Retina (tissue), 1 donor: ENCODE measurements at regions not wholly inside any gene's neighbourhood (a gene's known extent, or its start where the extent isn't known, plus 50 kb on each side); places are given as distances from the start of the nearest gene placed in this dataset.

Experiments
- DNase-seq: peaks from one replicate; pipeline ENCODE4 v3.0.0-alpha.2; 2016

GRCh38 chr13:31930490-31930889 is 101.1 kb upstream of the FRY start:
- no peak for DNase-seq

DNA sequence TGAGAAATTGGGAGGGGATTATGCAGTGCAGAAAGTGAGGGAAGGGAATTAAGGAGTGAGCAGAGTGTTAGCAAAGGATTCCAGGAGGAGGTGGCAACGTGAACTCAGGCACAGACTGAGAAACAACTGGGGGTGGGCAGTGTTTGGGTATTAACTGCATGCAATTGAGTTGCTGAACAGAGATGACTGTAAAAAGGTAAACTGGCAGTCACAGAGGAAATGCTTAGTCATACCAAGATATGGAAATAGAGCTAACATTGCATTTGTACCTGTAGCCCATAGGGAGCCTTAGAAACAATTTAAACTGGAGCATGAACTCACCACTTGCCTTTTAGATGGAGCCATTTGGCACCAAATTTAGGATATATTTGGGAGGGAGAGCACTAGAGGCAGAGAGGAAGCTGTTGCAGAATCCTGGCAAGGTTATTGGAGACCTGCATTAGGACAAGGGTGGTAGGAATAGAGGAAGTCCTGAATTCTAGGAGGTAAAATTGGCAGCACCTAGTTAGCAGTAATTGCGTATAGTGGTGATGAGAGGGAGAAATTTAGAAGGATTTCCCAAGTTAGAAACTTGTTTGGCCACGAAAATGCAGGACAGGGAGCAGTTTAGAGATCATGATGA is 100.6 kb upstream of the FRY start:
- DNase-seq: no peak

DNA sequence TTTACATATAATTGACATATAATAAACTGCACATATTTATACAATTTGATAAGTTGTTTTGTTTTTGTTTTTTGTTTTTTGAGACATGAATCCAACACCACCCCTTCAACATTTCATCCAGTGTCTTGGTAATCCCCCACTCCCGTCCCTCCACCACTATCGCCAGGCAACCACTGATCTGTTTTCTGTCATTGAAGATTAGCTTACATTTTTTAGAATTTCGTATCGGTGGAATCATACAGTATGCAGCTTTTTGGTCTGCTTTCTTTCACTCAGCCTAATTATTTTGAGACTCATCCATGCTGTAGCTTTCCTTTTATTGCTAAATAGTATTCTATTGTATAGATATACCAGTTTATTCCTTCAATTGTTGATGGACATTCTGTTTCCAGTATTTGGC is 94.1 kb upstream of the FRY start:
- DNase-seq: no peak

- DNase-seq: no peak
These were observed 91.5 kb upstream of the FRY start for GRCh38 chr13:31940076-31940475.

GRCh38 chr13:31943591-31943990 is 88.0 kb upstream of the FRY start:
- DNase-seq: no peak

DNA sequence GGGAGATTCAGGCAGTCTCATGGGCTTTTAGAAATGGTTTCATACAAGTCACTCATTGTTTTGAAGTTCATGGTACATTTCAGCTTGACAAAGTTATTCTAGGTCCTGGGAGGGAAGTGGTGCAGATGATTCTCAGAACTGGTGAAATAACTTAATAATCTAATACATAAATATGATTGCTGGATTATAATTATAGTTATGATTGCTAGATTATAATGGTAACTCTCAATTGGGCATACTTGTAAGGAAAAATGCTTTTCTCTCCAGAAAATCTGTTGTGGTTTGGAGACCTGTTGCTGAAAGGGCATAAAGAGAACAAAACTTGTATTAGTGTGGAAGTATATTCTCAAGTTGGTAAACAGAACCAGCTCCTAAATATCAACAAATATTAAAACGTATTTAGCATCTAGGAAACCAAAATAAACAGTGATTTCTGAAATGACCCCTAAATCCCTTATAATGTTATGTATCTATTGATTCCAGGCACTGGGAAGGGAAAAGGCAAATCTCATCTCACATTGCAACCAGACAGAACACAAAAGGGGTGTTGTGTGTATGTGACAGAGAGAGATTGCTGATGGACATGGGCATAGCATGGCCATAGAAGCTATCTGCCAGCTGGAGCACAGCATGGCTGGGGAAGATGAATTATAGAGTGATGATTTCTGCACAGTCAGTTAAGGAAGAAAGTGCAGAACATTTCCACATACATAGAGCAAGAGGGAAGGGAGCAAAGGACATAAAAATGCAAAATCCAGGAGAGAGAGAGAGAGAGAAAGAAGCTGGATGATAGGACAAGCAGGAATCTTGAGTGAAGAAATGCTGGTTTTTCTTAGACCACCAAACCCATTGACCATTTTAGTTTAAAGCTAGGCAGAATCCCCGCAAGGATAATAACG is 87.1 kb upstream of the FRY start:
- DNase-seq: no peak

- no peak for DNase-seq
These were observed 86.2 kb upstream of the FRY start for GRCh38 chr13:31945202-31945961.

- no peak for DNase-seq
These were observed 85.3 kb upstream of the FRY start for GRCh38 chr13:31946091-31946770.

- no peak for DNase-seq
These were observed 84.5 kb upstream of the FRY start for GRCh38 chr13:31947105-31947504.

- no peak for DNase-seq
These were observed 84.1 kb upstream of the FRY start for GRCh38 chr13:31947506-31947905.

- no peak for DNase-seq
These were observed 82.1 kb upstream of the FRY start for GRCh38 chr13:31949486-31949885.

- DNase-seq: no peak
These were observed 81.3 kb upstream of the FRY start for GRCh38 chr13:31950111-31950815.

DNA sequence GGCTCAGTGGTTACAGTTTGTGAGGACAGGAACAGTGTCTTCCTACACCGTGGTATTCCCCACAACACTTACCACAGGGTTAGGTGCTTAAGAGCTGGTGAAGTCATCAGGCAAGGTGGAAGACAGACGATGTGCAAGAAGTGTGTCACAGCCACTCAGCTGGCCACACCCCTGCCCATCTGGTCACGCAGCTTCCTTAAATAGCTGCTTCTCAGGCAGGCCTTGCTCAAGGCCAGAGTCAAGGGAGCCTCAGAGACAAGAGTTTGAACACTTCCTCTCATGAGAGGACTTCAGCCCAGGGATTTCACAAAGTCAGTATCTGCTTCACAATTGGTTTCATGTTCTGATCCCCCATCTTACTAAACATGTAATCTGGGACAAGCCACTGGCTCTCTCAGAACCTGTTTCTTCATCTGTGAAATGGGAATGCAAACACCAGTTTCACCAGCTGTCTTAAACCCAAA is 80.3 kb upstream of the FRY start:
- DNase-seq: no peak

DNA sequence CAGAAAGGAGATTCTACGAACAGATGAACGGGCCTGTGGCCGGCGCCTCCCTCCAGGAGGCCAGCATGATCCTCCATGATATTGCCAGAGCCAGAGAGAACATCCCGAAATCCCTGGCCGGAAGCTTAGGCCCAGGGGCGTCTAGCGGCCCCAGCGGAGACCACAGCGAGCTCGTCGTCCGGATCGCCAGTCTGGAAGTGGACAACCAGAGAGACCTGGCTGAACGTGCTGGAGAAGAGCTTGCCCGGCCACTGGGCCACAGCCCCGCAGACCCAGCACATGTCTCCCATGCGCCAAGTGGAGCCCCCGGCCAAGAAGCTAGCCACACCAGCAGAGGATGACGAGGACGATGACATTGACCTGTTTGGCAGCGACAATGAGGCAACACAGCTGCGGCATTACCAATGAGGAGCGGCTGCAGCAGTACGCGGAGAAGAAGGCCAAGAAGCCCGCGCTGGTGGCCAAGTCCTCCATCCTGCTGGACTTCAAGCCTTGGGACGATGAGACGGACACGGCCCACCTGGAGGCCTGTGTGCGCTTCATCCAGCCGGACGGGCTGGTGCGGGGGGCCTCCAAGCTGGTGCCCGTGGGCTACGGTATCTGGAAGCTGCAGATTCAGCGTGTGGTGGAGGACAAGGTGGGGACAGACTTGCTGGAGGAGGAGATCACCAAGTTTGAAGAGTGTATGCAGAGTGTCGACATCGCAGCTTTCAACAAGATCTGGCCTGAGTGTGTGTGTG is 78.8 kb upstream of the FRY start:
- no peak for DNase-seq

GRCh38 chr13:31955101-31955500 is 76.5 kb upstream of the FRY start:
- DNase-seq: no peak

GRCh38 chr13:31955741-31956140 is 75.8 kb upstream of the FRY start:
- no peak for DNase-seq

GRCh38 chr13:31956980-31957644 is 74.5 kb upstream of the FRY start:
- DNase-seq: no peak

DNA sequence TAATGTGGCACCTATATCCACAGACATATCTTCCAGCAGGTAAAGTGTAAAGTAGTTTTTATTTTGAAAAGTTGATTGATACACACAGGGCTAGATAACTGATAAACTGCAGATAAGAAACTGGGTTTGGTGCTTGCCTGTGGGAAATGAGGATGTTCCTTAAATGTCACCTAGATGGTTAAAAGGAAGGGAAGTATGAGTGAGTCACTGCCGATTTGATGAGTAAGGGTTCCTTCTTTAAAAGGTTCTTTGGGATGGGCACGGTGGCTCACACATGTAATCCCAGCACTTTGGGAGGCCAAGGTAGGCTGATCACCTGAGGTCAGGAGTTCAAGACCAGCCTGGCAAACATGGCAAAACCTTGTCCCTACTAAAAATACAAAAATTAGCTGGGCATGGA is 73.8 kb upstream of the FRY start:
- no peak for DNase-seq

- no peak for DNase-seq
These were observed 68.7 kb upstream of the FRY start for GRCh38 chr13:31962731-31963370.

DNA sequence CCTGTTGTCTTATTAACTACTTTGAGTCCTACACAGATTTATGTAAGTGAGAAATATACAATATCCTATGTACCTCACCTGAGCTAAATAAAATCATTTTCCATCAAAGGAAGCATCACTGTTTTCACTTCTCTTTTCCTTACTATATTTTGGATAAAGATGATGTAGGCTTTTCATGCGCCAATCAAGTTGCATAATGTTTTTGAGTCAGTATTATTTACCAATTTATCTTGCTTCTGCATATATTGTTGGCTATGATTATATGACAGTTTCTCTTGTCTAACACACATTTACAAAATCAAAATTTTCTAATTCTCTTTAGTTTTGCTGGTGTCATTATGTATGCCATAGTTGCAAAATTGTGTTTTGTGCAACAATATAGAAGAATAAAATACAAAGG is 67.9 kb upstream of the FRY start:
- no peak for DNase-seq

- DNase-seq: no peak
These were observed 67.4 kb upstream of the FRY start for GRCh38 chr13:31964168-31964567.
